HG02798 (cell line): ENCODE measurements at regions not wholly inside any gene's neighbourhood (a gene's known extent, or its start where the extent isn't known, plus 50 kb on each side); places are given as distances from the start of the nearest gene placed in this dataset.
A peak's percentile ranks its signal among the peaks of the same experiment; 100 is the strongest.
"Not testable (repeated sequence)": the region's sequence is repeated elsewhere in the genome, so short reads cannot be mapped to it uniquely, and the experiment has no call there.

Source experiments
- ATAC-seq: cut with Tn5 transposase; IDR thresholded peaks from one replicate; pipeline ENCODE4 v1.9.1; 2021; ENCODE audit warnings: mild to moderate bottlenecking; ENCODE audit not compliant: unreplicated experiment, poor library complexity

DNA sequence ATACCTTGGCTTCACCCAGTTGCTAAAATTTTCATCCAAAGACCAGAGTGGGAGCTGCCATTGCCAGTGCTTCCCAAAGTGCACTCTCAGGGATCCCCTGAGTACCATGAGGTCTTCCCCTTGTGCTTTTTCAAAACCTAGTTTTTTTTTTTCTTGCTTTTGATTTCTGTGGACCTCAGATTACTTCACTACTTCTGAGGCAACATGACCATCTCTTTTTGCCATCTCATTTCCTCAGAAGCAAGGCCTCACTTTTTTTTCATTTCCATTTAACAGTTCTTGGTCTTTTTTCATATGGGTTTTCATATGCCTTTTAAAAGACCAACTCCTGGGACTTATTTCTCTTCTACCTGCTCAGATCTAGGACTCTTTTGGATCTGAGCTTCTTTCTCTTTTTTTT, 64.1 kb upstream of the MMS22L start:
- ATAC-seq = no peak

DNA sequence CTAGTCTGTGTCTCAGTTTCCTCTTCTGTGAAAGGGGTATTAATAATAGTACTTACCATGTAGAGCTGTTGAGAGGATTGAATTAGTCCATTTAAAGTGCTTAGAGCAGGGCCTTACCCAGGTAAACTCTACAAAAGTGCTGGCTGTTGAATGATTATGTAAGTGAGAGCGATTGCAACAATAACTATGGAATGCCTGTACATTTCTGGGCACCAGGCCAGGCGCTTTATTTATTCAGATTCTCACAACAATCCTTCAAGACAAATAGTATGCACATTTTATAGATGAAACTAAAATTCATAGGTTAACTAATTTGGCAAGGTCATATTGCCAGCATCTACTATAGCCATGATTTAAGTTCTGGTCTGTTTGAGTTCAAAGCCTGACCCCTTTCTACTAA, 78.3 kb upstream of the MMS22L start:
- no peak for ATAC-seq

DNA sequence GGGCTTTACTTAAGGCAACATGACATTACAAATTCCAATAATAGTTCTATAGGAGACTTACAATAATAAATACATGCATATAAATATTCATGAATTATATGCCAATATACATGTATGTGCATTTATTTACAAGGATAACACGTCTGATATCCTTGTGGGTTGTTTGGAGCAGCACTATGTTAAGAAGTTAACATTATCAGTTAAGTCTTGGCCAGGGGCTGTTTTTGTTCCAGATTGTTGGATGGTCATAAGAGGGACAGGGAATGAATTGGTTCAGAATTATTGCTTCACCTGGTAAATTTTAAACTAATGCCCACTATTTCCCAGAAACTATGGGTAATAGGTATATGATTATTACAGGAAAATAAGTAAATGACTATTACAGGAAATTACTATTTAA, 81.3 kb upstream of the MMS22L start:
- ATAC-seq = no peak

DNA sequence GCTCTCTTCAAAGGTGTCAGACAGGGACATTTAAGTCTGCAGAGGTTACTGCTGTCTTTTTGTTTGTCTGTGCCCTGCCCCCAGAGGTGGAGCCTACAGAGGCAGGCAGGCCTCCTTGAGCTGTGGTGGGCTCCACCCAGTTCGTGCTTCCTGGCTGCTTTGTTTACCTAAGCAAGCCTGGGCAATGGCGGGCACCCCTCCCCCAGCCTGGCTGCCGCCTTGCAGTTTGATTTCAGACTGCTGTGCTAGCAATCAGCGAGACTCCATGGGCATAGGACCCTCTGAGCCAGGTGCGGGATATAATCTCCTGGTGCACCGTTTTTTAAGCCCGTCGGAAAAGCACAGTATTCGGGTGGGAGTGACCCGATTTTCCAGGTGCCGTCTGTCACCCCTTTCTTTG, 99.1 kb upstream of the MMS22L start:
- not testable (repeated sequence) for ATAC-seq

DNA sequence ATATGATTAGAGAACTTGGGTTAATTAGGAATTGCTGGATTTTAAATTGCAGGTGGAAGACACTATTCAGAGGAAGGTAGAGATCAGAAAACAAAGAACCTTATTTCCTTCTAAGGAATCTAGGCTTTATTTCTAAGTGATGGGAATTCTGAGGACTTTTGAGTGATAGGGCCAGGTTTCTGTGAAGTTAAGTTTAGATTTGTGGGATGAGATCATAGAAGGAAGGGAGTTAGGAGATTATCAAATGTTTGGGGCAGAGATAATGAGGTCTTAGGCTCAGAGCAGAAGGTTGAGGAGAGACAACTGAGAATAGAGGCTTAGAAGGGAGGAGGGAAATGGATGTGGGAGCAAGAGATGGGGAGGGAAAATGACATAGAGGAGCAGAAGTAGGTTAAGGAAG, 109.7 kb upstream of the MMS22L start:
- no peak for ATAC-seq

DNA sequence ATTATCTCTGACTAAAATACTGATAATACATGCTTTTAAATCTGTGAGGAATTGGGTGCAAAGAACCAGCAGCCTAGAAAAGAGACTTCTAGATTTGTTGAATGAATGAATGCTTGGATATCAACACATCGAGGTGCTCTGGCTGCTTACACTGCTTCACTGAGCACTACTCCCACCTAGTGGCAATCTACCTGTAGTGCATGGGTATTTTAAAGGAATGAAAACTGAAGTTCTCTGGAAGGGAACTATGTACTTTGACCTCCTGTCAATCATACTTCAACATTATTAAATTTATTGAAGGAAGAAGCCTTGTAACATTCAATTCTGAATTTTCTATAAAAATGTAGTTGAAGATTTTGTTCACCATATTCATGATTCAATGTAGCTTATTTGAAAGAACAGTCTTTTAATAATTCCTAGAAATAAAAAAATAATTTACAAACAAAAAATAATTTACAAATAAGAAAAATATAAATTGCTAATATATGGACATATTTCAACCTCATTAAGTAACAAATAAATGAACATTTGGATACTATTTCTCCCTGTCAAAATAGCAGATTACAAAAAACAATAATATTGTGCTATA, 111.2 kb upstream of the MMS22L start:
- peak; percentile 92 for ATAC-seq

DNA sequence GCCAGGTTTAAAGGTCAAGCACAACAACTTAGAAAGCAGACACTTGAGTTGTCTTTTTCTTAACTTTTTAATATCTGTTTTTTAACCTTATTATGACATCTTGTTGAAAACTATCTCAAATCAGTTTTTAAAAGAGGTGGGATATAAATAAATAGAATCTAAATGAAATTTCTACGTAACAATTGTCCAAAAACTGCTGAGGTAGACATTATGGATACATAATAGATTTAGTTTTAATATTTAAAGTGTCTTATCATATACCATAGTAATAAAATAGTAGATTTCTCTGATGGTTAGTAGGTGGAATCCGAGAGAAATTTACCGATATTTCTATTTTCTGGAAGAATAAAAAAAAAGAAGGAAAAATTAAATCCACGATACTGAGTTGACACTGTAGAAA, 113.9 kb upstream of the MMS22L start:
- ATAC-seq = no peak

DNA sequence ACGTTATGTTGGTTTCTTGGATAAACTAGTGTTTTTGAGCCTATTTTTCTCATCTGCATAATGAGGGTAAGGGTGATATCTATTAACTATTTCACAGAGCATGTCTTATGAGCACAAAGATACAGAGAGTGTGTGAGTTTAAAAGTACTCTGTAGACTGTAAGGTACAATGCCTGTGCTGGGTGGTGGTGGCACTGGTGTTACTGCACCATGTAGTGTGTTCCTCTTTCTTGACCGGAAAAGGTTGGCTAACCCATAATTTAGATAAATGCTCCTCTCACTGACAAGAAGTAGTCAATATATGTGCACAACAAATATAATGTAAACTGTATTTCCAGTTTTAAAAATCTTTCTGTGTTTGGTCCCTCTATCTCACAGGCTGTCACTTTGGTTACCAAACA, 116.2 kb upstream of the MMS22L start:
- no peak for ATAC-seq

DNA sequence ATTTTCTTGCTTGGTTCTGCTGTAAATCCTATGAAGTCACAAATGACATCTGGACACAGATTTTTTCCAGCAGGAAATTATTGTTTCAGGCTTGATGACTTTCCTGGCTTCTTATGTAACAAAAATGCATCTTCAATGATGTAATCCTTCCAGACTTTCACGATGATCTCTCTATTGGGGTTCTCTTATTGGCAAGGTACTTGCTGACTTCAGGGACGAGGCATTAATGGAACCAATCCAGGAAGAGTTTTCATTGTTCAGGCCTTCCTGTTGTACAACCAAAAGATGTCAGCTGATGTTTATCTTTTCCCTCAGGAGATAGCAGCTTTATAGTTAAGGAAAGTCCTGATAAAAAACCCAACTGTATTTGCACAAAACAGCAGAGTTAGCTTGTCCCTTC, 118.5 kb upstream of the MMS22L start:
- no peak for ATAC-seq

DNA sequence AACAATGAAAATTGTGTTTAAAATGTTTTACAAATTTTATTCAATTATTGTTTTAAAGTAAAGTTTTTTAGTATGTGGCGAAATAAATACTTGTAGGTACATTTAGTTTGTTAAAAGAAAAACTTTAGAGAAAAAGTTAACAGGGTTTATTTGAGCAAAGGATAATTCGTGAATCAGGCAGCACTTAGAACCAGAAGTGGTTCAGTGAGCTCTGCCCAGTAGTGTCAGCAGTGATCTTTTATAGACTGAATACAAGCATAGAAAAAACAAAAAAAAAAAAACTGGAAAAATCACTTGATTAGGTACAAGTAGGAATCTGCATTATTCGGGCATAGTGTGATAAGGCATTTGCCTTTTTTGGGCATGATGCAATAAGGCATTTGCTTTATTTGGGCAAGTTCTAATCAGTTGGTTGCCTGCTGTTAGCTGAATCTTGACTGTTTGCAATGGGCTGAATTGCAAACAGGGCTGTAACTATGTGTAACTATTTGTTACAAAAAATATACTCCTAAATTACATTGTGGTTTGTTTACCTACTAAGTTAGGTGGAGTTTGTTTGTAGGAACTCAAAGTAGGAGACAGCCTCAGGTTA, 122.9 kb upstream of the MMS22L start:
- no peak for ATAC-seq

DNA sequence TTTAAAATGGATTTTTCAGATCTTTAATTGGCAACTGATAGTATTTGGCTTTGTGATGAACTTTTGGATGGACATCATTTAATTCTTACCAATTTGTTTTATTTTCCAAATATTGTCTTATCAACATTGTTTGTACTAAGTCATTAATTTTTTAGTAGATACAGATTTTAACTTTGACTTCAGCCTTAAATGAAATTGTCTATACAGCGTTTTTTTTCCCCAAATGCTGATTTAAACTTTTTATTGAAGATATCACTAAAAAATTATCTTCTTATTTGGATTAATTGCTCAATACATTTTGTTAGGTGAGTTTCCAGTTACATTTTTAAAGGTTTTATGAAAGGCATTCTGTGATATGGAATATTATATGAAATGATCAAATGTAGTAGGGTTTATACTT, 123.6 kb upstream of the MMS22L start:
- no peak for ATAC-seq

DNA sequence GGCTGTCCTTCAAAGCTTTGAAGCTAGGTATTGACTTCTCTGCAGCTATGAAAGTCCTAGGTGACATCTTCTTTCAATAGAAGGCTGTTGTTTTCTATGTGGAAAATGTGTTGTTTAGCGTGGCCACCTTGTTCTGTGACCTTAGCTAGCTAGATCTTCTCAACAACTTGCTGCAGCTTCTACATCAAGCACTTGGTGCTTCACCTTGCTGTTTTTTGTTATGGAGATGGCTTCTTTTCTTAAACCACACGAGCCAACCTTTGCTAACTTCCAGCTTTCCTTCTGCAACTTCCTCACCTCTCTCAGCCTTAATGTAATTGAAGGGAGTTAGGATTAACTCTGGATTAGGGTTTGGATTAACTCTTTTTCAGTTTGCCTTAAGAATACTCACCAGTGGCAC, 128.6 kb upstream of the MMS22L start:
- ATAC-seq = no peak

DNA sequence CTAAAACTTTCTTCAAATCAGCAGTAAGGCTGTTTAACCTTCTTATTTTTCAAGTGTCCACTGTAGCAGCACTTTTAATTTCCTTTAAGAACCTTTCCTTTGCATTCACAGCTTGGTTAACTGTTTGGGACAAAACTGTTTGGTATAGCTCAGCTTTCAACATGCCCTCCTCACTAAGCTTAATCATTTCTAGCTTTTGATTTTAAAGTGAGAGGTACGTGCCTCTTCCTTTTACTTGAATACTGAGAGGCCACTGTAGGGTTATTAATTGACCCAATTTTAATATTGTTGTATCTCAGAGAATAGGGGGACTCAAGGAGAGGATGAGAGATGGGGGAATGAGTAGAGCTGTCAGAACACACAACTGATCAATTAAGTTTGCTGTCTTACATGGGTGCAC, 129.5 kb upstream of the MMS22L start:
- ATAC-seq = no peak

DNA sequence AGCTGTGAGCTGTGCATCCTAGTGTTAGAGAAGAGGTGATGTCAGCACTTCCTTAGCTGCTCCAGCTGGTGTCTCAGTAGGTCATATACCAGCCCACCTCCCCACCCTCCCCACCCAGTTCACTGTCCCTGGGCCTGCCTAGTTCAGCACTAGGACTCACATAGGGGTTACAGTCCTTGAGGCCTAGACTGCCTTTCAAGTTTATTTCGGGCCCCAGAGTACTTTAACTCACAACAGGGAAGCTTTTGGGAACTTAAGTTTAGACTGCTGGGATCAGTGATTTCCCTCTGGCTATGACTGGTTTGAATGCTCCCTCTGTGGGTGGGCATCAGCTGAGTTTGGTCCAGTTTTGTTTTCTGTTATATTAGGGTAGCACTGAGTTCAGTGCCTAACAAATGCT, 139.2 kb upstream of the MMS22L start:
- no peak for ATAC-seq

DNA sequence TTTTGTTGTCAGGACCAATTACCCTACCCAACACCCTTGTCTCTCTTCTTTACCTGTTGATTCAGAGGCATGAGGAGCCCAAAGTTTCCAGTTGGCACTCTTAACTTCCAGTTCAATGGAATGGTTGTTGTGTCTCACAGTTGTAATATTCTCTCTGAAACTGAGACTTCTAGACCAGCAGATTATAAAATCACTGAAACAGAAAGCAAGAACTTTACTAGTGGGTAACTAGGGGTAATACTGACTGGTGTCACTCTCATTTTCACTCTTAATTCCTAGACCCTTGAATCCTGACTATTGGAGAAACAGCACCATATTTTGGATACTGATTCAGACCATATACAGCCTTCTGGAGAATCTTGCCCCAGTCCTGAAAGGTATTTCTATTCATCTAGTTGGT, 140.2 kb upstream of the MMS22L start:
- ATAC-seq = peak; percentile 74

DNA sequence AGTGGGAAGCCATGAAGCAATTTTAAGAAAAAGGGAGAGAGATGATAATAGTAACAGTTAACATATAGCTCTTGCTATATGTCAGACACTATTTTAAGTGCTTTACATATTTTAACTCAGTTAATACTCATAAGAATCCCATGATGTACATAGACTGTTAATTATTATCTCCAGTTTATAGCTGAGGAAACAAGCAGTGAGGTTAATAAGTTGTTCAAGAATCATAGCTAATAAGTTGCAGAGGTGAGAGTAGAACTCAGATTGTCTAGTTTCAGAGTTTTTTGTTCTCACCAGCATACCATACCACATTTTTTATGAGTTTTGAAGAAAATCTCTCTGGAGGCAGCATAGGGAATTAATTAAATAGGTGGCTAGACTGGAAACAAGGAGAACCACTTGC, 144.6 kb upstream of the MMS22L start:
- peak; percentile 70 for ATAC-seq

DNA sequence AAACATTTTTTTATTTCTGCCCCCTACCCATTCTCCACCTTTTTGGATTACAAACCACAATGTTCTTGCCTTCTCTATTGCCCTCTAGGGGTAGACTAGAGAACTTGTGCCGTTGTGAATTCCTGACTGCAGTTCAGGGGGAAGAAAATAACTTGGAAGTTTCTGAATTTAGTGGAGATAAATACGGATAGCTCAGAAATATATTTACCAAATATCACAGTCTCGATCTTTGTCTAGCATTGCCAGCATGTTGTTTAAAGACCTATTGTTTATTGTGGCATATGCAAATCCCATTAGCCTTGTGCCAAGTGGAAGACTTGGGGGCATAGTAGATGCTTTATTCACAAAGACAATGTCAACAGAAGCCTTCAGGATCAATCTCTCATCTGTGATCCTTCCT, 154.1 kb upstream of the MMS22L start:
- peak; percentile 69 for ATAC-seq

DNA sequence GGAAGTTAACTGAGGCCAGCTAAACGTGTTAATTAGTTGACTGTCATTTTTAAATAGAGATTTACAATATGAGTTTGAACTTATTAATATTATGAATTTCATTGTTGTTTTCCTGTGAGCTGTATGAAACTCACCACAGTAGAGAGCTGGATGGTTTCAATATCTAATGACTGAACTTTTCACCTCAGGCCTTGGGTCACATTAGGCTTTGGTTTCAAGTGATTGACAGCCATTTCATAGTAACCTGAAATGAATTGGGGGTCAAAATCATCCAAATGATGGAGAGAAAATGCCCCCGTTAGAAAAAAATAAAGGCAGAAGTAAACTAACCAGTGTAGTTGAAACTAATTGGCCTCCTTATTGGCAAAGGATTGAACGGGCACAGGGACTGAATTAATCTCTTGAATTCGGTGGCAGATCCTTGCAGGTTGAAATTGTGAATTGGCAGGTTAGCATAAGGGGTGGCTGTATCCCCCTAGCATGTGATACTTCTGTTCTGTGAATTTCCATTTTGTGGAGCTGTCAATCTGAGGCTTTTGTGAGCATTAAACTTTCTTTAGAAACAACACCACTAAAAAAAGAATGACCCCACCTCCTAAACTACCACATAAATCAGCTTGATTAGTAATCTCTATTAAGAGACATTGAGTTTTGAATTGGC, 155.1 kb upstream of the MMS22L start:
- ATAC-seq = peak; percentile 64

DNA sequence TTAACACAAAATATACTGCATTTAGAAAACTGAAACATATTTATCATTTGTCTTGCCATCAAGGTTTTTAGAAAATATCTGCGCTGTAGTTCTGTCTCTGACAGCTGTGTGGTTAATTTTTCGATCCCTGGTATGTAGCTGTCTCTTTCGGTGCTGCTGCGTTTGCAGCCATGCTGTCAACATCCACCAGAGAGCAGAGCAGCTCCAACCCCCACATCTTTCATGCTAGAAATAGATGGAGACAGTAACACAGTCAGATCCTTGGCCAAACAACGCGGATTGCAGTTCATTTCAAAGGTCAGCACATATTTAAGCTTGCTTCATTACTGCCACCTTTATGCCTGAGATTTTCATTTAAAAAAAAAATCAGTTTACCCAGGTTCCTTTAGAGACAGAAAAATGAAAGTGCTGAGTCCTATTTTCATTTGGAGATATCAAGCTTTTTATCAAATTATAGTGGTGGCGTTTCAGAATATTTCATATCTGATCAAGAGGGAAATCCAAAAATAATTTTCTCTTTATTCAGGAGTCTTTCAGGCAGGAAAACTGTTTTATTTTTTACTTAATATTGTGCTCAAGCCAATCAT, 157.7 kb upstream of the MMS22L start:
- no peak for ATAC-seq

DNA sequence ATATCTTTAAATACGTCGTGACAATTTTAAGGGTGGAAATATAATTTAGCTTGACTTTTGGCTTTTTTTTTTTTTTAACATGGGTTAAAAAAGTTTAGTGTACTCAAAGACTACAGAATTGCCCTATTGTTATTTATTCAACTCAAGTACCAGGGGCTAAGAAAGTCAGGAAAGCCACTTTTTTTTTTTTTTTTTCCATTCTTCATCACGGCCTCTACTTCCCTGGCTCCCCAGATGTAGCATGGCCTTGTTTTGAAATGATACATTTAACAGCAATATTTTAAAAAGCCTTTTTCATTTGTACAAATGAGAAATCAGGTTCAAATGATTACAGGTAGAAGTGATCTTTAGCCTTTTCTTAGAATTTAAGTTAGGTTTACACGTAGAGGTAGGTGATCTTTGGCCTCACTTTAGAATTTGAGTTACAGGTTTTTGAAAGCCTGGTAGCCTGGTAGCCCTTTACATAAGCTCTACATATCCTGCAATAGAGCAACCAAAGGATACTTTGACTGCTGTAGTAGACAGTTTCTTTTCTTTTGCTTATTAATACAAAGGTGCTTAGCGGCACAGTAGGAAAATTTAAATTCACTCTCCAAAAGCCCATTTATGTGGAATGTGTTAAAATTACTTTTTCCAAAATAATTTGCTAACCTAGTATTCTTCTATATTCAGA, 160.5 kb upstream of the MMS22L start:
- no peak for ATAC-seq

DNA sequence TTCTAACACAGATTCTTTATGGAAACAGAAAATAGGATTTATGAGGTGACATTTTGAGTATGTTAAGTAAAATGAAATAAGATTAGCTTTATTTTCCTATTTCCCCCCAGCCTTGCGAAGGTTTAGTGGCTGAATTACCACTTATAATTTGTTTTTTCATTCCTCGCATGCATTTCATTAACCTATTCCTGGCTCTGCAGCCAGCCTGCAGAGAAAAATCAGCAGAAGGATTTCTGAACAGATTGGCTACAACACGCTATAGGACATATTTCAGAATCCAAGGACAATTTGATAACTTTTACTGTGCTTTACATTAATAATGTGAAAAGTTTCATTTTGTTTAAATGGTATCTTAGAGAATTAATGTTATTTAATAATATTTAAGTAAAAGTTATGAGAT, 162.4 kb upstream of the MMS22L start:
- no peak for ATAC-seq
